Spinal cord (tissue), 9 donors: ENCODE measurements at regions not wholly inside any gene's neighbourhood (a gene's known extent, or its start where the extent isn't known, plus 50 kb on each side); places are given as distances from the start of the nearest gene placed in this dataset.

Experiments
- DNase-seq, 6 donors: peaks; one replicate each; pipeline versions ENCODE4 v3.0.0 to v3.0.0-alpha.2; 2013 to 2015; ENCODE audit warnings: low spot score in 6 of 6, low read depth in 4 of 6
- H3K27ac ChIP-seq: one replicate; pipeline ENCODE4 v1.5.1; 2013; ENCODE audit warnings: low read depth, low read length, control low read depth
- H3K27me3 ChIP-seq: one replicate; pipeline ENCODE4 v1.6.1; 2013; ENCODE audit warnings: low read length; ENCODE audit not compliant: control insufficient read depth, insufficient read depth
- H3K36me3 ChIP-seq: one replicate; pipeline ENCODE4 v1.6.1; 2013; ENCODE audit warnings: low read length; ENCODE audit not compliant: control insufficient read depth, insufficient read depth
- H3K4me1 ChIP-seq: one replicate; pipeline ENCODE4 v1.6.1; 2013; ENCODE audit warnings: low read length; ENCODE audit not compliant: control insufficient read depth, insufficient read depth
- H3K4me3 ChIP-seq: one replicate; pipeline ENCODE4 v1.5.1; 2013; ENCODE audit warnings: low read depth, low read length, control low read depth
- H3K9me3 ChIP-seq: one replicate; pipeline ENCODE4 v1.6.1; 2013; ENCODE audit warnings: low read length; ENCODE audit not compliant: control insufficient read depth, insufficient read depth
- WGBS: methylation state at CpG from one replicate; pipeline ENCODE4 v1.1.5; 2013; ENCODE audit warnings: missing lambda C conversion rate; ENCODE audit not compliant: insufficient coverage; 5-methylcytosine and 5-hydroxymethylcytosine counted together
- donor health status: healthy.

DNA sequence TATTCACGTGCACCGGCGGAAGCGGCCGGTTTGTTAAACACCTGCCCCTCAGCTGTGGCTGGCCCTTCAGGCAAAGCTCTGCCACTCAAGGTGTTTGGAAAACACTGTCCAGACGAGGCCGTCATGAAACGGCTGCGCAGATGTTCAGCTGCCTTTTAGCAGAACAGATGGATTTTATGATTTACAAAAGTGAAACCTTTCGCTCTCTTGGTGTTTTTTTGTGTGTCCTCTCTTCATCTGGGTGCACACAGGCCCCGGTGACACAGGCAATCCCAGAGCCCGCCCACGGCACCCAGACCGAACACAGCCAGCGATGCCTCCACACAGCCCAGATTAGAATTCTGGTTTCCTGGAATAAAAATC is 397.0 kb downstream of the SMOC2 start:
- Histone ChIP-seq H3K4me1 (peaks cover 9% of the 10 kb centered on the region), H3K27me3 (no peaks in the 10 kb centered on the region), H3K4me3 (no peak overlapping the region), H3K36me3 (no peaks in the 10 kb centered on the region), H3K9me3 (no peaks in the 10 kb centered on the region), H3K27ac (no peak overlapping the region)
- WGBS, result 71% methylated on average over 12 of the region's 15 CpGs
- DNase-seq, result no peak

- Histone ChIP-seq H3K27ac (no peak overlapping the region), H3K4me1 (peaks cover 9% of the 10 kb centered on the region), H3K9me3 (no peaks in the 10 kb centered on the region), H3K27me3 (no peaks in the 10 kb centered on the region), H3K36me3 (no peaks in the 10 kb centered on the region), H3K4me3 (no peak overlapping the region)
- DNase-seq, result peak in 2 of 6 donors; percentile 26 to 41
- WGBS, result 53% methylated on average over 14 of the region's 15 CpGs
Measured at GRCh38 chr6:168837254-168838036, 396.5 kb downstream of the SMOC2 start.

GRCh38 chr6:168835991-168836390 is 395.0 kb downstream of the SMOC2 start:
- Histone ChIP-seq H3K27me3 (no peaks in the 10 kb centered on the region), H3K36me3 (no peaks in the 10 kb centered on the region), H3K4me1 (peaks cover 9% of the 10 kb centered on the region), H3K4me3 (no peak overlapping the region), H3K27ac (no peak overlapping the region), H3K9me3 (no peaks in the 10 kb centered on the region)
- no peak for DNase-seq
- WGBS, result 82% methylated on average over 4 of the region's 9 CpGs

GRCh38 chr6:168834801-168835200 is 393.8 kb downstream of the SMOC2 start:
- peaks cover 9% of the 10 kb centered on the region for H3K4me1 ChIP-seq
- WGBS, result 71% methylated on average over 2 of the region's 5 CpGs
- no peaks in the 10 kb centered on the region for H3K9me3 ChIP-seq
- no peaks in the 10 kb centered on the region for H3K27me3 ChIP-seq
- no peak overlapping the region for H3K27ac ChIP-seq
- H3K36me3 ChIP-seq, result no peaks in the 10 kb centered on the region
- no peak for DNase-seq
- H3K4me3 ChIP-seq, result no peak overlapping the region

DNA sequence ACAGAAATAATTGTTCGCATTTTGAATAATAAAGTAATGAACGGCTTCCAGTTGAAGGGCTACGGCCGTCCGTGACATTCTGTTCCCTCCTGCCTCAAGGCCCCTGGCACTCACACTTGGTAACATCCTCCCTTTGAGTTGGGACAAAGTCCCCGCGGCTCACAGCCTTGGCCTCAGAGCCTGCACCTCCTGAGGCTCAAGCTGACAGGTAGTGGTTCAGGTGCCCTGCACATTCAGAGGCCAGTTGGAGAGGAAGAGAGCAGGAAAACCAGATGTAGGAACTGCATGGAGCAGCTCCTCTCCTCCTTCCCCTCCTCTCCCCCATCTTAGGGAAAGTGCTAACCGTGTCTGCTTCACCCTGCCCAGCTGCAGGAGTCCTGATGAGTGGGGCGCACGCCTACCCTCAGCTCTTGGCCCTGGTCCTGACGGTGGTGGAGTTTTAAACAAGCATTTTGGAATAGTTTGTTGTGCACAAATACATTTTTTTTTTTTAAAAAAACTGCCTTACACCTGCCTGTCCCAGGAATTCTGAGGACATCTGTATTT is 393.1 kb downstream of the SMOC2 start:
- Histone ChIP-seq H3K27me3 (no peaks in the 10 kb centered on the region), H3K27ac (no peak overlapping the region), H3K9me3 (no peaks in the 10 kb centered on the region), H3K4me1 (peaks cover 9% of the 10 kb centered on the region), H3K36me3 (no peaks in the 10 kb centered on the region), H3K4me3 (no peak overlapping the region)
- DNase-seq, result no peak
- WGBS, result 88% methylated on average over 6 of the region's 11 CpGs

- Histone ChIP-seq H3K27ac (no peak overlapping the region), H3K27me3 (no peaks in the 10 kb centered on the region), H3K9me3 (no peaks in the 10 kb centered on the region), H3K4me3 (no peak overlapping the region), H3K4me1 (no peaks in the 10 kb centered on the region), H3K36me3 (no peaks in the 10 kb centered on the region)
- no CpG with 5 or more reads among the region's 2 CpGs for WGBS
- DNase-seq, result no peak
Measured at GRCh38 chr6:168828800-168829199, 387.8 kb downstream of the SMOC2 start.

- WGBS, result no CpG with 5 or more reads among the region's 3 CpGs
- no peak overlapping the region for H3K4me3 ChIP-seq
- H3K27me3 ChIP-seq, result no peaks in the 10 kb centered on the region
- H3K36me3 ChIP-seq, result no peaks in the 10 kb centered on the region
- DNase-seq, result no peak
- no peaks in the 10 kb centered on the region for H3K9me3 ChIP-seq
- no peak overlapping the region for H3K27ac ChIP-seq
- no peaks in the 10 kb centered on the region for H3K4me1 ChIP-seq
Measured at GRCh38 chr6:168828035-168828434, 387.1 kb downstream of the SMOC2 start.

DNA sequence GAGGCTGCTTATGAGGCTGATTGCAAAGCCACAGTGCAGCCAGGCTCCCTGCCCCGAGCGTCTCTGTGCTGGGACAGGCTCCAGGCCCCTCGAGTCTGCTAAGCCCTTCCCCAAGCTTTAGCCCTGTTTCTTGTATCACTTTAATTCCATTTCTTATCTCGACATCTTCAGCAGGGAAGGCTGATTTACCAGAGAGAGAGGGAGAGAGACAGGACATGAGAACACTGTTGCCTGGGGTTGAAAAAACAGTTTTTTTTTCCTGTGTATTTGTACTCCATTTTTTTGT is 386.5 kb downstream of the SMOC2 start:
- no peak overlapping the region for H3K27ac ChIP-seq
- WGBS, result 20% methylated on average over 3 of the region's 4 CpGs
- peak in 1 of 6 donors; percentile 16 for DNase-seq
- H3K27me3 ChIP-seq, result no peaks in the 10 kb centered on the region
- H3K36me3 ChIP-seq, result no peaks in the 10 kb centered on the region
- no peaks in the 10 kb centered on the region for H3K4me1 ChIP-seq
- H3K9me3 ChIP-seq, result no peaks in the 10 kb centered on the region
- no peak overlapping the region for H3K4me3 ChIP-seq

DNA sequence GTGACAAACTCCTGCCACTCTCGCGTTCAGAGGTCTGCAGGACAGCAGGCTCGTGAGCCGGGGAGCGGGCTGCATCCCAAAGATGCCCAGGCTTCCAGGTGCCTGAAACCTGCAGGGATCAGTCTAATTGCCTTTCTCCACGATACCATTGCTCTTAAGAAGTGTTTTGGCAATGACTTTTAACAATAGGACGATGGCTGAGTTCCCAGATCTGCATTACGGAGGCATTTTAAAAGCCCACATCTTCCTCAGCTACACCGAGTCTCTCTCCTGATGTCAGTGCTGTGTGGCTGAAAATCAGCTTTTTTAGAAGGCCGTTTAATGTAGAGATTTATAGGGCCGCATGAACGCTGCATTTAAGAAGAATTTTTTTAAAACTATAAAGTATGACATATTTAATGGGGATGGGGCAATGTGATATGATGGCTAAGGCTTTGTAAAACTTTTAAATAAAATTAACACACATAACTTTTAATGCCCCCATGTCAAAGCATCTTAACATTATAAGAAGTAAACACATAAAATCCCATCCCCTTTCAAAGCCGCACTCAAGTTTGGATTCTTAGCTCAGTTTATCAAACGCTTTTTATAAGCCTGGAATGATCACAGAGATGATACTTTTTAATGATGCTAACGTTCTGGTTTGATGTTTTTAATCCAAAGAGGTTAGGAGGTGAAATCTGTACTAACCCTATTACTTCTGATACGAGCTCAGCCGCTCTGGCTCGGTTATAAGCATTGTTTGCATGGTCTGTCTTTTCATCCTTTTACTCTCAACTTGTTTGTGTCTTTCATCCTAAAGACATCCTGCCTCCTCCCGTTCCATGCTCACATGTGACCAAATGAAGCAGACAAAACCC is 386.0 kb downstream of the SMOC2 start:
- 34% methylated on average over 4 of the region's 19 CpGs for WGBS
- DNase-seq, result peak in 2 of 6 donors; percentile 30 to 54
- no peak overlapping the region for H3K4me3 ChIP-seq

GRCh38 chr6:168826078-168826390 is 385.1 kb downstream of the SMOC2 start:
- DNase-seq, result no peak
- Histone ChIP-seq H3K27me3 (no peaks in the 10 kb centered on the region), H3K9me3 (no peaks in the 10 kb centered on the region), H3K36me3 (no peaks in the 10 kb centered on the region), H3K27ac (no peak overlapping the region), H3K4me3 (no peak overlapping the region), H3K4me1 (no peaks in the 10 kb centered on the region)
- 96% methylated on average over 23 of the region's 23 CpGs for WGBS

More for the DNA sequence above, 386.0 kb downstream of the SMOC2 start:
- Histone ChIP-seq H3K36me3 (no peaks in the 10 kb centered on the region), H3K9me3 (no peaks in the 10 kb centered on the region), H3K4me1 (no peaks in the 10 kb centered on the region), H3K27ac (no peak overlapping the region), H3K27me3 (no peaks in the 10 kb centered on the region)
